HG02870 (cell line): ENCODE measurements at regions not wholly inside any gene's neighbourhood (a gene's known extent, or its start where the extent isn't known, plus 50 kb on each side); places are given as distances from the start of the nearest gene placed in this dataset.

Experiments
- ATAC-seq: cut with Tn5 transposase; IDR thresholded peaks from one replicate; pipeline ENCODE4 v1.9.1; 2021; ENCODE audit warnings: mild to moderate bottlenecking, moderate library complexity; ENCODE audit not compliant: unreplicated experiment

DNA sequence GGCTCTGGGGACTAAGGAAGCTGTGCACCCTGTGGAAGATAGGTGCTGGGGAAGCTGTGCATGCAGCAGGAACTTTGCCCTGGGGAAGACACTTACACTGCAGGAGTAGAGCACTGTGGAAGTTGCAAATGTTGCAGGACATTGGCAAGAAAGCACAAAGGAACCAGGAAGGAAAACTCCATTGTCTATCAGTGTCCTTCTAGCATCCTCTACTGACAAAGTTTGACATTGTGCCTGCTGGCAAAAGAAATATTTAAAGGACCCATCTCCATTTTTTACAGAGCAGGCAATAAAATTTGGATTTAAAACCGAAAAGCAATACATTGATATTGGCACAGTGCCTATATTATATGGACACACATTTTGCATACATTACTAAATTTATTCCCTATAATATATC, 394.1 kb downstream of the PBX1 start:
- ATAC-seq: no peak

DNA sequence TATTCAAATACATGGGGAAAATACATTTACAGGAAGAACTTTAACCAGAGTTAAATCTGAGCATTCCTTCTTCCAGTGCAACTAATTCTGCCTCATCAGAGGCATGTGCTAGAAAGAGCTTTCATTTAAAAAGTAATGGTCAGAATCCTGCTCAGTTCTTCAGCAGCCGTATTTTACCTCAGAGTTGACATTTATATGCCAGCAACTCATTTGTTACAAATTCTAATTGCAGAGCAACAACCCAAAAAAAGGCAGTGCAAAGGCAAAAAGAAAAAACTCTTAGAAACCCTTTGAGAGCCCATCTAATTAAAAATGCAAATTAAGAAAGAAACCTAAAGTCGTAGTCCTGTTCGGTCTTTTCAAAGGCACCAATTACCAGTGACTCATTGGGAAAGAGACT, 392.5 kb downstream of the PBX1 start:
- ATAC-seq: no peak

DNA sequence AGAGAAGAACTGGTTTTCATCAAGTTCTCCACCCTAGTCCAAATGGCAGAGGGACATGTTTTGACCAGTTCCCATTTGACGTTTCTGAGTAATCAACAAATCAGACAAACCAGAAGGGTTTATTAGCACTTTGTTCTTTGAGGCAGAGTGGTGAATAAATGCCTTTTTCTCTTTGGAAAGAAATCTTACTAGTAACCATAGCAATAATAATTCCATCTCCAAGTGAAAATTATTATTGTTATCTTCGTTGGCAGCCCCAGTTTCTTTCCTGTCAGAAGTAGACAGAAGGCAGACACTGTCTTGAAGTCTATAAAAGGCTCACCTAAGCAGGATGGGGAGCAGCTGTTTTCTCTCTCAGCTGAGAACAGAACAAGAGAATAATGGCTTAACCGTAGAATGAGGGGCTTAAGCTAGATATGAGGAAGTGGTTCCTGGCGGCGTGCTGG, 391.6 kb downstream of the PBX1 start:
- ATAC-seq: no peak

DNA sequence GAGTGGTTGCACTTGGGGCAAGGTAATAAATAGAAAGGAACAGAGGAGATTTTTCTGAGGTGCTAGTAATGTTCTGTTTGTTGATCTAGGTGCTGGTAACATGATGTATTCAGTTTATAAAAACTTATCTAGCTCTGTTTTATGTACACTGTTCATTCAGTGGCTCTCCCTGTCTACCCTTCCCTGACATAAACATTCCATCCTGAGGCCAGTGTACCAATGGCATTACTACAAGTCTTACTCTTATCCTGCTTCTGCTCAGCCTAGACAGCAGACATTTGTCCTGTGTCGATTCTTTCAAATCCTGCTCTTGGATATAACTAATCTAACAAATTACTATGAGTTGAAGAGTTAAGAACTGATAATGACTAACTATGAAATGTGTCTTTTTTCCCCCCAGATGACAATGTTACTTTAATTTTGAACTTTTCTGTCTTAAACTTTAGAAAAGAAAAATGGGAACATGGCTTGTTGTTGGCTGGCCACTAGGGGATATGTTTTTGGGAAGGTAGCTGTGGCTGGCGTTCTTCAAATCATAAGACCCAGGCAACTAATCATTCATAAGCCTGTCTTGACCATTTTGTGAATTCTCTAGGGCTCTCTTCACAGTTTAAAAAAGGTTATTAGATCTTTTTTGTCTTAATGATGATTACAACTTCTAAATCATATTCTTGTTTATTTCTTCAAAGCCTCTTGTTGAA, 390.9 kb downstream of the PBX1 start:
- no peak for ATAC-seq

DNA sequence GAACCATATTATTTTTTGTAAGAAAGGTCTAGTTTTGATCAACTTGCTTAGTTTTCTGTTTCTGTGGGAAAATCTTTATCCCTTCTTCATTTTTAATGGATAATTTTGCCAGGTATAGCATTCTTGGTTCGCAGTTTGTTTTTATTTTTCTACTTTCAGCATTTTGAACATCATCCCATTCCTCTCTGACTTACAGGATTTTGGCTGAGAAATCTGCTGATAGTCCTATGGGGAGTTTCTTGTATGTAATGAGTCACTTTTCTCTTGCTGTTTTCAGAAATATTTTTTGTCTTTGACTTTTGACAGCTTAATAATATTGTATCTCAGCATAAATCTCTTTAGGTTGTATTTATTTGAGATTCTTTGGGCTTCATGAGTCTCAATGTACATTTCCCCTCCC, 389.1 kb downstream of the PBX1 start:
- ATAC-seq: no peak

DNA sequence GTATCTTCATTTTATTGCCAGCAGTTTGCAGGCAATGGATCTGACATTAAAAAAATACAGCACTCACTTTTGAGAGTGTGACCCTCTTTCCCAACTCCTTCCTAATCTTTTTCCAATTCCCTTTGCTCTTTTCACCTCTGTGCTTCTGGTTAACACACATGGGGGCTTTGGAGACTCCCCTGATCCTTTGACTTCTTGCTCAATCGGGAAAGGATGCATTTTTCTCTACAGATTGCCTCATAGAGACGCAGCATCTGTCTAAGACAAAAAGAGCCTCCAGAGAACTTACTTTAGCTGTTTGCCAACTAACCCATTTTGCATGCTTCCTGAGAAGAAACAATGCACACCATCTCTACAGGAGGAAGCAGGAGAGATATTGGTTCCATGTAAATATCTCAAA, 378.3 kb downstream of the PBX1 start:
- no peak for ATAC-seq

DNA sequence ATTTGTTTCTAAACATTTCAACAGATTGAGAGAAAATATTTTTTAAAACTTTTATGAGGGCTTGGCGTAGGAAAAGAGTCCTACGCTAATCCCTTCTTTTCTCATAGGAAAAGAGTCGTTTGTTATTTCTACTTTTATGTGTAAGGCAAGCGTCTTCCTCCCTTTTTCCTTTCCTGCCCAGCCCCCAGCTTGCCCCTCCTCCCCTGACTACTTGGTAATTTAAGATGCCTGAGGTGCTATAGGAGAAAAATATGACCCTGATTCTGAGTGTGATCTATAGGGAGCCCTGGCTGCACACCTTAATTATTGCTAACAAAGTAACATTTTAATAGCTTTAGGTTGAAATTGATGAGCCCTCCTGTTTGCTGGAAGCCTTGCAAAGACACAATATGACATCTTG, 373.6 kb downstream of the PBX1 start:
- no peak for ATAC-seq

DNA sequence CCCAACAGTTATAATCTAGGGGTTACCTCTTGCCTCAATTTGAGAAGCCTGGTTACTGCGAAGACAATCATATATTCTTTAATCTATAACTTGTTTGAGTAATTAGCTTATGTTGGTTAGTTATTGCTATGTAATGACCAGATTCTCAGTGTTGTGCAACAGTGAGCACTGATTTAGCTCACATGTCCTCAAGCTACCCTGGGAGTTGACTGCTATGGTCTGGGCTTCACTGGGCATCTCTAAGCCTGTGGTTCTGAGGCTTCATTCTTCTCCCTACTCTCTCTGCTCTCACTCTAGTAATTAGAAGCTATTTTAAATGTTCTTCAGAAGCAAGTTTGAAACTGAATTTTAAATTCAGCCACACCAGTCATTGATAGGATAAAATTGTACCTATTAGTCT, 371.8 kb downstream of the PBX1 start:
- no peak for ATAC-seq

DNA sequence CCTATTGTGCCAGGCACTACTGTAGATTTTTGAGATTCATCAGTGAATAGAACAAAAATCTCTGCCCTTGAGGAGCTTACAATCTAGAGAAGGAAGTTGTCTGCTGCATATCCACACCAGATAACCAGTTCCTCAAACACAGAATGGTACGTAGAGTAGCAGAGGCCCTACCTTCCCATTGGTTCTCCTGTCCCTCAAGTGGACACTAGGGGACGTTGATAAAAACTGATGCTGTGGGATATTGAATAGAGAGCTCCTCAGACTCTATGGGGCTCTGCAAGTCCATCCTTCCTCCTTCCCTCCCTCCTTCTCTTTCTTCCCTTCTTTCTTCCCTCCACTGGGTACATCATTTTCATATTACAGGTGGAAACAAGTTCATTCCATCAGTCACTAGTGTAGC, 371.3 kb downstream of the PBX1 start:
- ATAC-seq: no peak

DNA sequence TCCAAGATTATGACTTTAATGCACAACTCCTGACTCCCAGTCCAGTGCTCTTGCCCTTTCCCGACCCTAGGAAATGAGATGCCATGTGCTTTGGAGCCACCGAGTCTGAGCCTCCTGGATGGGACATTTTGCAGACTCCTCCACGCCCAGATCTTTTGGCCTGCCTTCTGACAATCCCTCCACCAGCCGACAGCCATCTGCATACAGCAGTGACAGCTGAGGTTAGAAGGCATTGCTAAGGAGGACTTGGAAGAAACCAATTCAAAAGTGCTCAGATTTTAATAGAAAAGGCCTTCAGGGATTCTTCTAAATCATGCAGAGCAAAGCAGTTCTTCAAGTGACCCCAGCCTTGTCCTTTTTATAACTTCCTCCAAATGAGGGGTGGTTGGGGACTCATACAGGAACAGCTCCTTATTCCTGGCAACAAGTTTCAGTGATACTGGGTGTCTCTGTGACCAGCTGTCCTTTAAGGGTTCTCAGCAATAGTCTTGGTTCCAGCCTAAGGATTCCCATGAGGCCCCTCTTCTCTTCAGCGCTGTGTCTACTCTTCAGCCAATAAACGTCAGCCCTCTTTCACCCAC, 369.3 kb downstream of the PBX1 start:
- ATAC-seq: no peak

DNA sequence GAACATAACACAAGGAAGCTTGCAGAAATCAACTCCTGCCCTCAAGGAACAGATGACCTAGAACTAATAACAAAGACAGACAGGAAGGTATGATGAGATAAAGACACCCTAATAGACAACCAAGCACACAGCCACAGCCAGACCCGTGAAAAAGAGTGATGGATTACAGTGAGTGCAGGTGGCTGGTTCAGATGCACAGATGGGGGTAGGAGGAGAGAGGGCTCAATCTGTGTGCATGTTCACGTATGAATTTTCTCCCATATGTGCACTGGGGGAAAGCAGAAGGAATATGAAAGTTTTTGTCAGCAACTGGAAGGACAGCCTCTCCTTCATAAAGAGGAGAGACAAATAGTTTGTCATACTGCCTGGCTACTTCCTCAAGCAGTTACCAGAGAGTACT, 367.1 kb downstream of the PBX1 start:
- ATAC-seq: no peak

DNA sequence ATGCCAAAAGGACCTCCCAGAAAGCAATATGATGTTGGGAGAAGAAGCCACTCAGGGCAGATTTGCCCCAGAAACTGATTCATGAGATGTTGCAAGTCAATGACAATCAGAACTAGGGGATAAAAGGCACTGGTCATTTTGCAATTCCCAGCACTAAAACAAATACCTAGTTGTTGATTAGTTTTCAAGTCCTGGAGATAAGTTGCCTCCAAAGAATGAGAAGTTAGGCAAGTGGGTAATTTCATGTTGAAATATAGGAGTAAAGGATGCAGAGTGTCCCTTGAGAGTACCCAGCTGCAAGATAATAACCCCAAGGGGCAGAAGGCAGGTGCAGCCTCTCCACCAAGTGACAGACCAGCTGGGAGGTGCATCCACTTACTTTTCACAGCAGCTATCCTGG, 363.6 kb downstream of the PBX1 start:
- ATAC-seq: no peak

DNA sequence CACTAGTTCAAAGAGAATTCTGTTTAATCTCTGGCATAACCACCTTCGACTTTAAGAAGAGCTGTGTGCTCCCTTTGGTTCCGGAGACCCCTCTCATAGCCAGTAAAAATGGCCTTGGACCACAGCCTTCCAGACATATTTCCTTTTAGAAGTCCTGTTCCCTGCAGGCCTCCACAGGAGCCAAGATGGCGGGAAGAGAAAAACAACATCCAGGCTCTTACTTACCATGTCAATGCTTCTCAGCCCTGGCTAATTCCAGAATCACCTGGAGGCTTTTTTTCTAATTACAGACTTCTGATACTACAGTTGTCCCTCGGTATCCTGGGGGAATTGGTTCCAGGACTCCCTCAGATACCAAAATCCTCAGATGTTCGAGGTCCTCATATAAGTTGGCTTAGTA, 362.5 kb downstream of the PBX1 start:
- ATAC-seq: no peak

DNA sequence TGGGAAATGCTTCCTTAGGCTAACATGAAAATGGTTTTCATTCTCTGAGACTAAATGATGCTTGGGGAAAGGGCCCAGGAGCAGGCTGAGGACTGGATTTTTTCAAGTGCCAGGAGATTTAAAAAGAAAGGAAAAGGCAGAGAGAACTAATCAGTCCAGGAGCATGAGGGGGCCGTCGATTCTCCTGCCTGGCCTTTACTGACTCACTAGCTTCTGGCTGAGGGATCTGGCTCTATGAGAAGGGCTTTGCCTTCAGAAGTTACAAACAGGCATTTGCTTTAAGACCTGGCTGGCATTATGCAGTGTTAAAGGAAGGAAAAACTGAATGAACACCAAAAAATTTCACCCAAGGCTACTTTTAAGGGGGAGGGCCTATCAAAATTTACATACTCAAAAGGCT, 359.2 kb downstream of the PBX1 start:
- ATAC-seq: no peak

DNA sequence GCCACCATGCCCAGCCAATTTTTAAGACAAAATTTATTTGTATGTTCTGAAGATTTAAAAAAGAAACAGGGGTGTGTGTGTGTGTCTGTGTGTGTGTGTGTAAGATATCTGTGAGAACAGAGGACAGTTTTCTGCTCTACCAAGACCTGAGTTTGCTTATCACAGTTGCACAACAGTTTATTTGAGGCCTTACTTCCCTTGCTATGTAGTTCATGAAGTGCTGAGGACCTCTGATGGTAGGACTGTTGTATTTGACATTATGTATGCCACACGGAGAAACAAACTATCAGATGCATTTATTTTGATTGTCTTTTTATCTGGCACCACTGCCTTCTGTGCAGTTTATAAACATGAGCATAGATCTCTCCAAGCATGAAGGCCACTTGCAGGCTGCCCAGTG, 355.2 kb downstream of the PBX1 start:
- no peak for ATAC-seq

DNA sequence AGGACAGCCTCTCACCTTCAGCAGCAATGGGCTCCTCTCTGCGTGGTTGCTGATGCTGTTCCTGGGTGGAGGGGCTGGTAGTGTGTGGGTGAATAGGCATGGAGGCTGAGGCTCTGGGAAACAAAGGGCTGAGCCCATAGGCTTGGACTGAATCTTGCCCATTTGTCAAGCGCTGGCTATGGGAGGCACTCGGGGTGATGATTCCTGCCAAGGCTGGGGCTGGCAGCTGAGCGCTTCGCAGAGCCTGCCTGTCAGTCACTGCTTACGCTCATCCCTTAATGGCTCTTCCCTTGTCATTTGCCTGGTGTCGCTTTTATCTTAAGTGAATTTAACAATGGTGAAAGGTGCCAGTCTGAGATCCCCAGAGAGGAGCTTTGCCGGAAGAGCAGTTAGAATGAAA, 353.3 kb downstream of the PBX1 start:
- ATAC-seq: no peak

DNA sequence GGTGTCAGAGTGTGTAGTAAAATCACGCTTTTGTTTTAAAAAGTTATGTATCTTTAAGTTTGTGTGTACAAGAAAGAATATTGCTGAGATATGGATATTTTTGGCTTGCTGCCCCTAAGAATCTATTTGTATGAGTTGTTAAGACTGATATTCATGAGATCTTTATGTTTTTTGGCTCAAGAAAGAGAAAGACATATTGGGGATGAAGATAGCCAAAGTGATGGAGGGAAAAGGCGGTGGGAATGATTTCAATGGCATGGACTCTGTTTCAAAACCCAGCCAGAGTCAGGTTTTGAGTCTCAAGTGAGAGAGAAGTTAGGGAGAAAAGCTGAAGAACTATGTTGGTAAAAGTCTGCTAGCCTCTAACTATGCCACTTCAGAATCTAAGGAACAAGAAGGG, 351.7 kb downstream of the PBX1 start:
- no peak for ATAC-seq

DNA sequence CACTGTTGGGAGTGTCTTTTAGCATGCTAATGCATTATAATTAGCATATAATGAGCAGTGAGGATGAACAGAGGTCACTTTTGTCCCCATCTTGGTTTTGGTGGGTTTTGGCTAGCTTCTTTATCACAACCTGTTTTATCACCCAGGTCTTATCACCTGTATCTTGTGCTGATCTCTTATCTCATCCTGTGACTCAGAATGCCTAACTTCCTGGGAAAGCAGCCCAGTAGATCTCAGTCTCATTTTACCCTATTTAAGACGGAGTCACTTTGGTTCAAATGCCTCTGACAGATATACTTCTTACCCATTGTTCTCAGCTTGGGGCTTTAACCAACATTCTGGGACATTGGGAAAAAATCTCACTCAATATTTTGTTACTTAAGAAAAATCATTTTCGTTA, 348.7 kb downstream of the PBX1 start:
- ATAC-seq: no peak

DNA sequence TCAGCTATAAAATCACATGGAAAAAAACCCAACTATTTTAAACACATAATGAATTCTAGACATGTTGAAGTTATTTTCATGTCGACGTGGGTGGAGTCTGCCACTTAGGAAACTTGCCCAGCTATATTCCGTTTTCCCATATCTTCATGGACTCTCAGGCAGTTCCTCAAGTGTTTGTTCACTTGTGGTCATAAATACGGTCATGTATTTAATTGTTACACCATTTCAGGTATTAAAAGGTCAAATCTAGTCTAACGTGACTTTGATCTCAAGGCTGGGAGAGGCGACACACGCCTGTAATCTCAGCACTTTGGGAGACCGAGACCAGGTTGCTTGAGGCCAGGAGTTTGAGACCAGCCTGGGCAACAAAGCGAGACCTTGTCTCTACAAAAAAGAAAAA, 346.9 kb downstream of the PBX1 start:
- ATAC-seq: no peak

DNA sequence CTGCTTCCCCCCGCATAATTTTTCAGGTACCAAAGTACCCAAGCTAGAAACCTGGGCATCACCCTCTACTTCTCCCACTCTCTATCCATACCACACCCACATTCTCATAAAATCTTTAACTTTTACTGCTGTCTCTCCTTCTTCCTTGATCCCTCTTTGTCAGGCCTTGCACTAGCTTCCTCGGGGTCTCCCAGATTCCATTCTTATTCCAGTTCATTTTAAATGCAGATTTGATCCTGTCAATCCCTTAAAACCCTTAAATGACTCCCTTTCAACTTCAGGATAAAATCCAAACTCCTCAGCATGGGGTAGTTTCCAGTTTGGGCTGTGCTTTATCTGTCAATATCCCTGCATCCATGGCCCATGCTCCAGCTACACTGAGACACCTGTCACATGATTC, 343.5 kb downstream of the PBX1 start:
- ATAC-seq: no peak
